Heart left ventricle (tissue), 16 donors: ENCODE measurements at regions not wholly inside any gene's neighbourhood (a gene's known extent, or its start where the extent isn't known, plus 50 kb on each side); places are given as distances from the start of the nearest gene placed in this dataset.

Source experiments
- ATAC-seq, 4 donors: fragments of 200-7000 bp; cut with Tn5 transposase; one replicate each; pipeline ENCODE4 v1.9.1; 2020 to 2022; ENCODE audit warnings: moderate library complexity in 4 of 4, mild to moderate bottlenecking in 3 of 4, moderate number of reproducible peaks in 1 of 4
- DNase-seq, 5 donors: peaks; one replicate each; pipeline ENCODE4 v3.0.0-alpha.2; 2020
- H3K27ac ChIP-seq, 12 donors: fragments of 200-600 bp; sonication (generic) in 4 of 12; one replicate each; pipeline versions ENCODE4 v1.5.0 to v1.8.0; 2016 to 2022; ENCODE audit warnings: mild to moderate bottlenecking in 2 of 12
- H3K27me3 ChIP-seq, 9 donors: fragments of 200-600 bp; sonication (generic) in 2 of 9; one replicate each; pipeline versions ENCODE4 v1.5.1 to v1.8.0; 2016 to 2022; ENCODE audit warnings: mild to moderate bottlenecking in 3 of 9
- H3K36me3 ChIP-seq, 9 donors: fragments of 200-600 bp; sonication (generic) in 2 of 9; one replicate each; pipeline versions ENCODE4 v1.5.0 to v1.8.0; 2018 to 2022; ENCODE audit warnings: mild to moderate bottlenecking in 2 of 9
- H3K4me1 ChIP-seq, 12 donors: fragments of 200-600 bp; sonication (generic) in 4 of 12; one replicate each; pipeline versions ENCODE4 v1.5.0 to v1.8.0; 2016 to 2022; ENCODE audit warnings: mild to moderate bottlenecking in 3 of 12
- H3K4me3 ChIP-seq, 12 donors: fragments of 200-600 bp; sonication (generic) in 4 of 12; one replicate each; pipeline versions ENCODE4 v1.5.0 to v1.8.0; 2017 to 2022; ENCODE audit warnings: mild to moderate bottlenecking in 9 of 12, moderate library complexity in 4 of 12
- H3K9me3 ChIP-seq, 12 donors: fragments of 200-600 bp; sonication (generic) in 4 of 12; one replicate each; pipeline versions ENCODE4 v1.5.0 to v1.8.0; 2016 to 2022; ENCODE audit warnings: mild to moderate bottlenecking in 1 of 12
- CTCF ChIP-seq, 12 donors: fragments of 200-600 bp; sonication (generic) in 4 of 12; IDR thresholded peaks; one replicate each; pipeline versions ENCODE4 v1.5.0 to v1.8.0; 2018 to 2022; ENCODE audit warnings: antibody characterized with exemption in 12 of 12, mild to moderate bottlenecking in 5 of 12
- POLR2A ChIP-seq, 2 donors: fragments of 450-650 bp; IDR thresholded peaks; one replicate each; pipeline ENCODE4 v1.6.1; 2017; ENCODE audit warnings: antibody characterized with exemption in 2 of 2, mild to moderate bottlenecking in 2 of 2, moderate library complexity in 2 of 2
- WGBS, 4 donors: extraction: QIAGEN DNeasy Blood & Tissue Kit in 2 of 4; methylation state at CpG; one replicate each; pipeline versions ENCODE4 v1.1.5 to v1.1.7; 2013 to 2018; 5-methylcytosine and 5-hydroxymethylcytosine counted together
- intact Hi-C, 10 donors: fragments of 100-400 bp; cut with DNase I; formaldehyde crosslinking; loops; one replicate each; pipeline versions ENCODE4 v1.11.1 to v1.14.2; 2022
- donor health status: ischemic (EF 13 %, LVEDD 7.1; RV severe dilation, severe dysfunction).
- donor health status: healthy with polysubstance abuse.
- donor health status: DM: no; HTN: yes; CAD: no.
- donor health status: DM: no; HTN: no; CAD: no.
- donor health status: ischemic (EF 25% LVEDD 6.9; RV normal size, moderate dysfunction).
- donor health status: ischemic (EF 25% LVEDD 5.7; RV mildly dilated, moderate dysfunction).
- donor health status: healthy.
- donor health status: DM: yes; HTN: yes; CAD: no.
- donor health status: ischemic (EF 35%, LVEDD 5.7; RV mildly dilated, moderate dysfunction).
- donor health status: nonischemic (EF 11% LVEDD 7.7; RV severe dilation, severe dysfunction).
- donor health status: DM: yes; HTN: yes; CAD: no.
- donor health status: PGD.
- donor health status: ischemic (EF 29% LVEDD 5.4; RV normal size, mild dysfunction).
- donor health status: nonischemic (EF 23%, LVEDD 6.1; RV moderate dilation, normal function).

DNA sequence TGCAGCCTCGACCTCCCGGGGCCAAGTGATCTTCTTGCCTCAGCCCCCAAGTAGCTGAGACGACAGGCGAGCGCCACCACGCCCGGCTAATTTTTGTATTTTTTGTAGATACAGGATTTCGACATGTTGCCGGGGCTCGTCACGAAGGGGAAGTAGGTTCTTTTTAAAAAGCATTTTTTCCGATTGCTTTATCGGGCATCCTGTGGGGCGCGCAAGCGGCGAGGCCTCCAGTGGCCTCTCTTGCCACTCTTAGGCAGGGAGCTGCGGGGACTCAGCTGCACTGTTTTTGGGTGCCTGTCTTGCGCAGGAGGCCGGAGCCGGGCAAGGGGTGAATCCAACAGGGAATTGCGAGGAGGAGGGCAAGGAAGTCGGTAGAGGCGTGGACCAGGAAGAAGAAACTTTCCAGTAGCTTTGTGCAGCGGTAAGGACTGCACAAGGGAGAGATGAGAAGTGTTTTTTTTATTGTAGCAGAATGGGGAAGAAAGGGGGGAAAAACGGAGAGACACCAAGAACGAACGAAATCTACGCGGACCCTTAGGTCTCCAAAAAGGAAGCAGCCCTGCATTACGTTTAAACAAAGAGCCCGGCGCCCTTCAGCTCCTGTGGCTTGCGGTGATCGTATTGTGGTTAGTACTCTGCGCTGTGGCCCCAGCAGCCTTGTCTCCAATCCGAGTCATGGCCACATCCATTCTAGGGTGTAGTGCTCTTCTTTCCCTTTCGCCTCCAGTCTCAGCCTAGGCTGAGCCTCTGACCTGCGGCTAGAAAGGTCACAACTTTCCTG lies 164.8 kb downstream of the PPIAL4G start:
- peak in 2 of 5 donors; percentile 33 to 64 for DNase-seq
- H3K27ac ChIP-seq = peak overlapping the region in 1 of 12 donors; percentile 79
- H3K4me1 ChIP-seq = peaks cover 0 to 25% (median 4%) of the 10 kb centered on the region in 12 donors
- 12 to 20% (median 13%) methylated on average over 39 of the region's 39 CpGs for WGBS, 4 donors
- ATAC-seq = peak in 3 of 4 donors; percentile 39 to 75 (median 61)
- intact Hi-C loops = no loop called here
- TF ChIP-seq CTCF (IDR thresholded peaks at IDR 0.05) (no peak), POLR2A (IDR thresholded peaks at IDR 0.05) (no peak)
- H3K4me3 ChIP-seq = peak overlapping the region in 10 of 12 donors; percentile 14 to 61 (median 34)
- H3K27me3 ChIP-seq = peaks cover 3 to 81% (median 22%) of the 10 kb centered on the region in 9 donors
- H3K36me3 ChIP-seq = no peaks in the 10 kb centered on the region
- H3K9me3 ChIP-seq = peaks cover 0 to 6% (median 0%) of the 10 kb centered on the region in 12 donors

- H3K27ac ChIP-seq = peak overlapping the region in 1 of 12 donors; percentile 79
- WGBS, 4 donors = 29 to 51% (median 34%) methylated on average over 27 to 42 of the region's 42 CpGs
- DNase-seq (no peak), ATAC-seq (no peak)
- TF ChIP-seq CTCF (IDR thresholded peaks at IDR 0.05) (no peak), POLR2A (IDR thresholded peaks at IDR 0.05) (no peak)
- intact Hi-C loops = no loop called here
- peaks cover 0 to 25% (median 4%) of the 10 kb centered on the region in 12 donors for H3K4me1 ChIP-seq
- peaks cover 0 to 6% (median 0%) of the 10 kb centered on the region in 12 donors for H3K9me3 ChIP-seq
- no peaks in the 10 kb centered on the region for H3K36me3 ChIP-seq
- H3K27me3 ChIP-seq = peaks cover 3 to 84% (median 22%) of the 10 kb centered on the region in 9 donors
- peak overlapping the region in 8 of 12 donors; percentile 4 to 61 (median 34) for H3K4me3 ChIP-seq
These were observed 165.4 kb upstream of the NBPF11 start for GRCh38 chr1:148317288-148317985.

DNA sequence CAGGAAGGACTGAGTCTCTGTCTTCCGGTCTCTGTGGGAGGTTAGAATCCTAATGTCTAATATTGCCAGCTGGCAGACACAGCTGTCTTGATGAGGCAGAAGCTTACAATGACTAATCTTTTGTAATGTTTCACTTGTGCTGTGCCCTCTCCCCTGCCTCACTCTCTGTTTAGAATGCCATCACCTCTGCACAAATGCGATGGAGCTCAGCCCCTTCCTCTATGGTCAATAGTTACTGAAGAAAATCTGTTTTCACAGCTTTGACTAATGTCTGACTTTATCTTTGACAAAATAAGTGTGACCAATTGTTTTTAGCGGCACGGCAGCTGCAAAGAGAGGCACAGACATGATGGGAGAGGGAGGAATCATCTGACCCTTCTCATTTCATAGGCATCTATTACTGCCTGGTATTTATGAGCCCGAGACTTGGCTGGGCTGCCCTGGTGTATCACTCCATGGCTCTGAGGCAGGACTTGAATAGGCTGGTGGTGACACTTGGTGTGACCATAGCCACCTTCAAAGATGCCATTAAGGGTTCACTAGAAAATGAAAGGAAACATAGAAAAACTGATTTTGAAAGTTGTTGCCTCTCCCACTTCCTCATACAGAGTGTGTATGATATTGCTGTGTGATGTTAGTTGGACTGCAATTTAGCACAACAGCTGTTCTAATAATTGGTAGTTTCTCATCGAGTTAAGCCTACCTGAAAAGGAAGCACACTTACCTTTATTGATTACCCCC lies 163.2 kb upstream of the NBPF11 start:
- peaks cover 0 to 22% (median 6%) of the 10 kb centered on the region in 12 donors for H3K9me3 ChIP-seq
- H3K4me3 ChIP-seq = no peak overlapping the region
- ATAC-seq (no peak), DNase-seq (no peak)
- TF ChIP-seq POLR2A (IDR thresholded peaks at IDR 0.05) (no peak), CTCF (IDR thresholded peaks at IDR 0.05) (no peak)
- H3K27me3 ChIP-seq = peaks cover 5 to 98% (median 37%) of the 10 kb centered on the region in 9 donors
- no peaks in the 10 kb centered on the region for H3K36me3 ChIP-seq
- intact Hi-C loops = no loop called here
- no peak overlapping the region for H3K27ac ChIP-seq
- 64 to 73% (median 69%) methylated on average over 6 of the region's 6 CpGs for WGBS, 4 donors
- H3K4me1 ChIP-seq = peaks cover 0 to 25% (median 4%) of the 10 kb centered on the region in 12 donors
